A673 (cell line): ENCODE measurements at regions not wholly inside any gene's neighbourhood (a gene's known extent, or its start where the extent isn't known, plus 50 kb on each side); places are given as distances from the start of the nearest gene placed in this dataset.

ENCODE experiments used
- BruUV-seq: library from RNA; stranded (reverse); fragments of 400-500 nt; replicated peaks from 2 replicates; lab custom pipeline; 2021; lab: Mats Ljungman, UMichigan
- CTCF ChIA-PET: fragments of 300-600 bp; sonication (Branson Sonifier 250); formaldehyde crosslinking; loops from one replicate; lab custom pipeline; 2022; ENCODE audit warnings: antibody characterized with exemption; lab: Charles Lee
- POLR2A ChIA-PET: fragments of 300-600 bp; sonication (Branson Sonifier 250); formaldehyde crosslinking; loops from one replicate; lab custom pipeline; 2022; ENCODE audit warnings: antibody characterized with exemption; ENCODE audit not compliant: low non-redundant PET; lab: Charles Lee
- DNase-seq: peaks from one replicate; pipeline ENCODE4 v3.0.0-alpha.2; 2015; ENCODE audit warnings: low spot score
- H3K27ac ChIP-seq: fragments of 200-600 bp; sonication (generic); 2 replicates; pipeline ENCODE4 v1.5.1; 2016; ENCODE audit warnings: mixed run types, low read depth, mild to moderate bottlenecking, mixed read lengths, antibody characterized with exemption, low read length; ENCODE audit not compliant: poor library complexity, severe bottlenecking
- H3K27me3 ChIP-seq: fragments of 200-600 bp; sonication (generic); replicated peaks from 2 replicates; pipeline ENCODE4 v1.6.1; 2017; ENCODE audit warnings: mixed run types, low read depth, mild to moderate bottlenecking, mixed read lengths, antibody characterized with exemption, low read length; ENCODE audit not compliant: insufficient read depth, poor library complexity
- H3K36me3 ChIP-seq: fragments of 200-600 bp; sonication (generic); 2 replicates; pipeline ENCODE4 v1.6.1; 2016; ENCODE audit warnings: mixed run types, mild to moderate bottlenecking, mixed read lengths, antibody characterized with exemption, low read length; ENCODE audit not compliant: insufficient read depth, poor library complexity, severe bottlenecking
- H3K4me1 ChIP-seq: fragments of 200-600 bp; sonication (generic); 2 replicates; pipeline ENCODE4 v1.6.1; 2017; ENCODE audit warnings: mixed run types, mild to moderate bottlenecking, mixed read lengths, antibody characterized with exemption, low read length; ENCODE audit not compliant: insufficient read depth, poor library complexity, severe bottlenecking
- H3K4me3 ChIP-seq: fragments of 200-600 bp; sonication (generic); 2 replicates; pipeline ENCODE4 v1.5.1; 2016; ENCODE audit warnings: low read depth, mixed run types, mild to moderate bottlenecking, mixed read lengths, low read length; ENCODE audit not compliant: poor library complexity, severe bottlenecking
- H3K9me3 ChIP-seq: fragments of 200-600 bp; sonication (generic); 2 replicates; pipeline ENCODE4 v1.6.1; 2016; ENCODE audit warnings: mixed run types, low read depth, mild to moderate bottlenecking, mixed read lengths, antibody characterized with exemption, low read length; ENCODE audit not compliant: poor library complexity, severe bottlenecking
- EZH2 ChIP-seq: fragments of 200-600 bp; sonication (generic); IDR thresholded peaks from 2 replicates; pipeline ENCODE4 v1.6.1; 2017; ENCODE audit warnings: borderline replicate concordance, low read depth, mild to moderate bottlenecking, mixed read lengths, antibody characterized with exemption, low read length; ENCODE audit not compliant: poor library complexity, severe bottlenecking
- intact Hi-C: fragments of 100-400 bp; cut with micrococcal nuclease; formaldehyde crosslinking; loops from one replicate; pipeline ENCODE4 v1.10.0; 2022; ENCODE audit not compliant: unreplicated experiment
- TF ChIP-seq, protein P1 (sequence below): fragments of 300-800, 200-600 bp; sonication (generic); conservative IDR thresholded peaks from 2 replicates; pipeline ENCODE4 v1.5.1; 2017; ENCODE audit warnings: low read depth, mild to moderate bottlenecking, antibody characterized with exemption, low read length, moderate library complexity, mixed read lengths

DNA sequence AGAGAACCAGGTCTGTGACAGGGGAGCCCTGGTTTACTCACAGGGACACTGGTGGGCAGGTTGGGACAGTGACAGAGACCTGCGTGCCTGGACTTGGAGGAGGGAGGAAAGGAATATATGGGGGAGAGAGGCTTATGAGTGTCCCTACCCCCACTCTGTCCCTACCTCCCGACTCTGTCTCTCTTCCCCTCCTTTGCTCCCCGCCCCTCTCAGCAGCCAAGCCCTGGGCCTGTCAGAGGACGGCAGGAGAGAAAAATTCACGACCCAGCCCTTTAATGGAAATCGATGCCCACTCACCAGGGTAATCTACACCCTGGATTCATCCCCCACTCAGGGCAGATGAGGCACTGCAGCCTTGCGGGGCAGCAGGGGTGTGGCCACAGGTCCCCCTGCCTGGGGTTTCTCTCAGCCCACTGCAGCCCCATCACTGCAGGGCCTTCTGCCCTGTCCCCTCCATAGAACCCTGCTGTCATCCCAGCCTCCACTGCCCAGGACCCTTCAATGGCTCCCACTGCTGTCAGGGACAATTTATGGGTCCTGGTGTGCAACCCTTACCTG is 135.9 kb upstream of the LINGO1 start:
- no peaks in the 10 kb centered on the region for H3K27me3 ChIP-seq
- no peaks in the 10 kb centered on the region for H3K4me1 ChIP-seq
- H3K27ac ChIP-seq, result no peak overlapping the region
- H3K9me3 ChIP-seq, result no peaks in the 10 kb centered on the region
- no peak for TF ChIP-seq EZH2
- TF ChIP-seq, protein P1, sequence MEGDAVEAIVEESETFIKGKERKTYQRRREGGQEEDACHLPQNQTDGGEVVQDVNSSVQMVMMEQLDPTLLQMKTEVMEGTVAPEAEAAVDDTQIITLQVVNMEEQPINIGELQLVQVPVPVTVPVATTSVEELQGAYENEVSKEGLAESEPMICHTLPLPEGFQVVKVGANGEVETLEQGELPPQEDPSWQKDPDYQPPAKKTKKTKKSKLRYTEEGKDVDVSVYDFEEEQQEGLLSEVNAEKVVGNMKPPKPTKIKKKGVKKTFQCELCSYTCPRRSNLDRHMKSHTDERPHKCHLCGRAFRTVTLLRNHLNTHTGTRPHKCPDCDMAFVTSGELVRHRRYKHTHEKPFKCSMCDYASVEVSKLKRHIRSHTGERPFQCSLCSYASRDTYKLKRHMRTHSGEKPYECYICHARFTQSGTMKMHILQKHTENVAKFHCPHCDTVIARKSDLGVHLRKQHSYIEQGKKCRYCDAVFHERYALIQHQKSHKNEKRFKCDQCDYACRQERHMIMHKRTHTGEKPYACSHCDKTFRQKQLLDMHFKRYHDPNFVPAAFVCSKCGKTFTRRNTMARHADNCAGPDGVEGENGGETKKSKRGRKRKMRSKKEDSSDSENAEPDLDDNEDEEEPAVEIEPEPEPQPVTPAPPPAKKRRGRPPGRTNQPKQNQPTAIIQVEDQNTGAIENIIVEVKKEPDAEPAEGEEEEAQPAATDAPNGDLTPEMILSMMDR, result no peak
- intact Hi-C loops, result no loop called here
- no peak for DNase-seq
- POLR2A ChIA-PET, result no interaction called here
- CTCF ChIA-PET, result no interaction called here
- no peak overlapping the region for H3K4me3 ChIP-seq
- no TSS peak for BruUV-seq
- no peaks in the 10 kb centered on the region for H3K36me3 ChIP-seq

DNA sequence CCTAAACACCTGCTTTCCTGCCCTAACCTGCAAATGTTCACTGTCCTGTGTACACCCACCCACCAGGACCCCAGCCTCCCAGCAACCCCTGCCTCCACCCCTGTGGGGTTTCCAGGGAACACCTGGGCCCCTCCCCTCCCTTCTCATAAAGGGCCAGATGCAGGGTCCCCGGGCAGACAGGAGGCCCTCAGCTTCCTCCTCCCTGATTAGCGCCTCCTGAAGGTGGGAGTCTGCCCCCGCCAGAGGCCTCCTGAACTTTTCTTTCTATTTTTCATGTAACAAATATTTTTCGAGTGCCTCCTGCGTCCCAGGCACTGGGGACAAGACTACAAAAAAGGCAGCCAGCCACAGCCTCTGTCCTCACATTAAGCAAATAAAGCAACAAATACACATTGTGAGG is 135.4 kb upstream of the LINGO1 start:
- TF ChIP-seq, protein P1, result no peak
- no peak for TF ChIP-seq EZH2
- Histone ChIP-seq H3K4me1 (no peaks in the 10 kb centered on the region), H3K4me3 (no peak overlapping the region), H3K27ac (no peak overlapping the region), H3K9me3 (no peaks in the 10 kb centered on the region), H3K27me3 (no peaks in the 10 kb centered on the region), H3K36me3 (no peaks in the 10 kb centered on the region)
- intact Hi-C loops, result no loop called here
- BruUV-seq, result no TSS peak
- DNase-seq, result no peak
- ChIA-PET POLR2A (no interaction called here), CTCF (no interaction called here)

DNA sequence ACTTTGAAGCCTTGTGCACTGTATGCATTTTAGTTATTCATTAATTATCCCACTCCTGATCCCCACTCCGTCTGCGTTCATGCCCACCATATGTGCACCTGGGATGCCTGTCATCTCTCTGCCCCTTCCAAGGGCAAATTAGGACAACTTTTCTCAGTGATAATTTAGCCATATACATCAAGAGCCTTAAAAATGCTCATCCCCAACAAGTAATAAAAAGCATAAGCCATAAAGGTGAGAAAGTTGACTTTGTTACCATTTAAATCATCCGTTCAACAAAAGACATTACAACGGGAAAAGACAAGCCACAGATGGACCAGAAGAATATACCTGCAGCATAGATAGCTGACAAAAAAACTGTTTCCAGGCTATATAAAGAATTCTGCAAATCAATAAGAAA is 131.4 kb upstream of the LINGO1 start:
- DNase-seq, result no peak
- Histone ChIP-seq H3K36me3 (no peaks in the 10 kb centered on the region), H3K4me3 (no peak overlapping the region), H3K9me3 (no peaks in the 10 kb centered on the region), H3K4me1 (no peaks in the 10 kb centered on the region), H3K27ac (no peak overlapping the region), H3K27me3 (no peaks in the 10 kb centered on the region)
- no peak for TF ChIP-seq EZH2
- TF ChIP-seq, protein P1, result no peak
- CTCF ChIA-PET, result no interaction called here
- POLR2A ChIA-PET, result no interaction called here
- BruUV-seq, result no TSS peak
- intact Hi-C loops, result no loop called here
